ENCODE measurements at regions not wholly inside any gene's neighbourhood (a gene's known extent, or its start where the extent isn't known, plus 50 kb on each side); places are given as distances from the start of the nearest gene placed in this dataset.
"Not testable (repeated sequence)": the region's sequence is repeated elsewhere in the genome, so short reads cannot be mapped to it uniquely, and the experiment has no call there.

GRCh38 chr10:71088054-71088453 lies 124.3 kb upstream of the UNC5B start:
- no peaks in the 10 kb centered on the region for H3K4me1 ChIP-seq
- H3K27ac ChIP-seq, result no peak overlapping the region
- no peaks in the 10 kb centered on the region for H3K9me3 ChIP-seq (replicated peaks)
- no peak overlapping the region for H3K4me3 ChIP-seq
- DNase-seq, result no peak
- H3K36me3 ChIP-seq, result no peaks in the 10 kb centered on the region
- H3K27me3 ChIP-seq, result no peaks in the 10 kb centered on the region

- not testable (repeated sequence) for H3K4me3 ChIP-seq; H3K9me3 ChIP-seq (replicated peaks); H3K27me3 ChIP-seq; H3K27ac ChIP-seq; DNase-seq; H3K4me1 ChIP-seq; H3K36me3 ChIP-seq
Observed at GRCh38 chr10:71088578-71088977, 123.8 kb upstream of the UNC5B start.

GRCh38 chr10:71089162-71089561 lies 123.2 kb upstream of the UNC5B start:
- DNase-seq, result no peak
- Histone ChIP-seq H3K36me3 (no peaks in the 10 kb centered on the region), H3K4me3 (no peak overlapping the region), H3K4me1 (no peaks in the 10 kb centered on the region), H3K27me3 (no peaks in the 10 kb centered on the region), H3K9me3 (replicated peaks) (no peaks in the 10 kb centered on the region), H3K27ac (no peak overlapping the region)

GRCh38 chr10:71090330-71090729 lies 122.0 kb upstream of the UNC5B start:
- Histone ChIP-seq H3K4me3 (no peak overlapping the region), H3K36me3 (no peaks in the 10 kb centered on the region), H3K9me3 (replicated peaks) (no peaks in the 10 kb centered on the region), H3K27me3 (no peaks in the 10 kb centered on the region), H3K27ac (no peak overlapping the region), H3K4me1 (no peaks in the 10 kb centered on the region)
- no peak for DNase-seq

- Histone ChIP-seq H3K27me3 (no peaks in the 10 kb centered on the region), H3K4me1 (no peaks in the 10 kb centered on the region), H3K36me3 (no peaks in the 10 kb centered on the region), H3K4me3 (no peak overlapping the region), H3K27ac (no peak overlapping the region), H3K9me3 (replicated peaks) (no peaks in the 10 kb centered on the region)
- DNase-seq, result no peak
Observed at GRCh38 chr10:71090801-71091200, 121.6 kb upstream of the UNC5B start.

- H3K27ac ChIP-seq, result no peak overlapping the region
- no peaks in the 10 kb centered on the region for H3K27me3 ChIP-seq
- H3K36me3 ChIP-seq, result no peaks in the 10 kb centered on the region
- DNase-seq, result no peak
- H3K9me3 ChIP-seq (replicated peaks), result no peaks in the 10 kb centered on the region
- H3K4me3 ChIP-seq, result no peak overlapping the region
- no peaks in the 10 kb centered on the region for H3K4me1 ChIP-seq
Observed at GRCh38 chr10:71092812-71093401, 119.5 kb upstream of the UNC5B start.

GRCh38 chr10:71093531-71093930 lies 118.8 kb upstream of the UNC5B start:
- Histone ChIP-seq H3K4me1 (no peaks in the 10 kb centered on the region), H3K27me3 (no peaks in the 10 kb centered on the region)

GRCh38 chr10:71094712-71095390 lies 117.5 kb upstream of the UNC5B start:
- Histone ChIP-seq H3K9me3 (replicated peaks) (no peaks in the 10 kb centered on the region), H3K27ac (no peak overlapping the region), H3K4me3 (no peak overlapping the region), H3K27me3 (no peaks in the 10 kb centered on the region), H3K4me1 (no peaks in the 10 kb centered on the region), H3K36me3 (no peaks in the 10 kb centered on the region)
- no peak for DNase-seq

More at GRCh38 chr10:71093531-71093930, 118.8 kb upstream of the UNC5B start:
- H3K4me3 ChIP-seq, result no peak overlapping the region
- H3K27ac ChIP-seq, result no peak overlapping the region
- H3K36me3 ChIP-seq, result no peaks in the 10 kb centered on the region
- no peak for DNase-seq
- no peaks in the 10 kb centered on the region for H3K9me3 ChIP-seq (replicated peaks)

- H3K4me1 ChIP-seq, result no peaks in the 10 kb centered on the region
- H3K36me3 ChIP-seq, result no peaks in the 10 kb centered on the region
Observed at GRCh38 chr10:71099731-71100361, 112.5 kb upstream of the UNC5B start.

GRCh38 chr10:71103961-71104360 lies 108.4 kb upstream of the UNC5B start:
- H3K4me3 ChIP-seq, result no peak overlapping the region
- H3K4me1 ChIP-seq, result no peaks in the 10 kb centered on the region
- H3K27me3 ChIP-seq, result no peaks in the 10 kb centered on the region
- DNase-seq, result no peak
- H3K36me3 ChIP-seq, result no peaks in the 10 kb centered on the region
- H3K9me3 ChIP-seq (replicated peaks), result no peaks in the 10 kb centered on the region
- H3K27ac ChIP-seq, result no peak overlapping the region

More at GRCh38 chr10:71099731-71100361, 112.5 kb upstream of the UNC5B start:
- no peak for DNase-seq
- H3K4me3 ChIP-seq, result no peak overlapping the region
- no peaks in the 10 kb centered on the region for H3K27me3 ChIP-seq
- H3K27ac ChIP-seq, result no peak overlapping the region
- H3K9me3 ChIP-seq (replicated peaks), result no peaks in the 10 kb centered on the region

GRCh38 chr10:71106151-71106550 lies 106.2 kb upstream of the UNC5B start:
- not testable (repeated sequence) for H3K36me3 ChIP-seq; H3K27ac ChIP-seq; H3K27me3 ChIP-seq; DNase-seq; H3K4me1 ChIP-seq; H3K4me3 ChIP-seq; H3K9me3 ChIP-seq (replicated peaks)

- H3K4me3 ChIP-seq, result not testable (repeated sequence)
Observed at GRCh38 chr10:71107117-71107516, 105.3 kb upstream of the UNC5B start.

GRCh38 chr10:71108042-71108441 lies 104.3 kb upstream of the UNC5B start:
- not testable (repeated sequence) for H3K4me1 ChIP-seq; H3K27ac ChIP-seq; H3K27me3 ChIP-seq; H3K9me3 ChIP-seq (replicated peaks); H3K4me3 ChIP-seq; H3K36me3 ChIP-seq; DNase-seq

More at GRCh38 chr10:71107117-71107516, 105.3 kb upstream of the UNC5B start:
- not testable (repeated sequence) for H3K27ac ChIP-seq; DNase-seq; H3K36me3 ChIP-seq; H3K4me1 ChIP-seq; H3K27me3 ChIP-seq; H3K9me3 ChIP-seq (replicated peaks)

GRCh38 chr10:71112138-71112785 lies 100.1 kb upstream of the UNC5B start:
- no peak for DNase-seq
- no peaks in the 10 kb centered on the region for H3K36me3 ChIP-seq
- no peak overlapping the region for H3K4me3 ChIP-seq
- H3K27me3 ChIP-seq, result no peaks in the 10 kb centered on the region
- no peak overlapping the region for H3K27ac ChIP-seq
- no peaks in the 10 kb centered on the region for H3K4me1 ChIP-seq
- no peaks in the 10 kb centered on the region for H3K9me3 ChIP-seq (replicated peaks)

- Histone ChIP-seq H3K4me1 (no peaks in the 10 kb centered on the region), H3K27ac (no peak overlapping the region), H3K4me3 (no peak overlapping the region), H3K27me3 (no peaks in the 10 kb centered on the region), H3K9me3 (replicated peaks) (no peaks in the 10 kb centered on the region), H3K36me3 (no peaks in the 10 kb centered on the region)
- DNase-seq, result no peak
Observed at GRCh38 chr10:71116426-71116825, 95.9 kb upstream of the UNC5B start.

Data from SJCRH30 (cell line).